Suprapubic skin (tissue), 4 donors: ENCODE measurements at regions not wholly inside any gene's neighbourhood (a gene's known extent, or its start where the extent isn't known, plus 50 kb on each side); places are given as distances from the start of the nearest gene placed in this dataset.

Experiments
- DNase-seq, 2 donors: peaks; one replicate each; pipeline ENCODE4 v3.0.0-alpha.2; 2019; ENCODE audit warnings: low spot score in 2 of 2
- H3K27ac ChIP-seq: fragments of 200-600 bp; sonication (generic); one replicate; pipeline ENCODE4 v1.5.1; 2019
- H3K27me3 ChIP-seq: fragments of 200-600 bp; sonication (generic); one replicate; pipeline ENCODE4 v1.5.1; 2019
- H3K36me3 ChIP-seq: fragments of 200-600 bp; sonication (generic); one replicate; pipeline ENCODE4 v1.5.1; 2019
- H3K4me1 ChIP-seq: fragments of 200-600 bp; sonication (generic); one replicate; pipeline ENCODE4 v1.5.1; 2019
- H3K4me3 ChIP-seq: fragments of 200-600 bp; sonication (generic); one replicate; pipeline ENCODE4 v1.5.1; 2019; ENCODE audit warnings: mild to moderate bottlenecking
- H3K9me3 ChIP-seq: fragments of 200-600 bp; sonication (generic); one replicate; pipeline ENCODE4 v1.5.1; 2019
- EP300 ChIP-seq: sonication (generic); formaldehyde crosslinking; IDR thresholded peaks from one replicate; pipeline ENCODE4 v1.6.1; 2017; ENCODE audit warnings: antibody characterized with exemption
- POLR2A ChIP-seq, 2 donors: fragments of 450-650 bp; IDR thresholded peaks; one replicate each; pipeline ENCODE4 v1.6.1; 2017; ENCODE audit warnings: antibody characterized with exemption in 2 of 2, mild to moderate bottlenecking in 2 of 2, moderate library complexity in 2 of 2
- POLR2AphosphoS5 ChIP-seq, 3 donors: sonication (generic); formaldehyde crosslinking; IDR thresholded peaks; one replicate each; pipeline ENCODE4 v1.6.1; 2017; ENCODE audit warnings: antibody characterized with exemption in 3 of 3
- WGBS: methylation state at CpG from one replicate; pipeline ENCODE4 v1.1.5; 2018; 5-methylcytosine and 5-hydroxymethylcytosine counted together
- TF ChIP-seq, protein P1 (sequence below), 2 donors: fragments of 200-600 bp in 1 of 2; fragments of 450-650 bp in 1 of 2; sonication (generic) in 1 of 2; IDR thresholded peaks; one replicate each; pipeline ENCODE4 v1.5.1; 2016 to 2019; ENCODE audit warnings: antibody characterized with exemption in 2 of 2, mild to moderate bottlenecking in 1 of 2, moderate library complexity in 1 of 2

DNA sequence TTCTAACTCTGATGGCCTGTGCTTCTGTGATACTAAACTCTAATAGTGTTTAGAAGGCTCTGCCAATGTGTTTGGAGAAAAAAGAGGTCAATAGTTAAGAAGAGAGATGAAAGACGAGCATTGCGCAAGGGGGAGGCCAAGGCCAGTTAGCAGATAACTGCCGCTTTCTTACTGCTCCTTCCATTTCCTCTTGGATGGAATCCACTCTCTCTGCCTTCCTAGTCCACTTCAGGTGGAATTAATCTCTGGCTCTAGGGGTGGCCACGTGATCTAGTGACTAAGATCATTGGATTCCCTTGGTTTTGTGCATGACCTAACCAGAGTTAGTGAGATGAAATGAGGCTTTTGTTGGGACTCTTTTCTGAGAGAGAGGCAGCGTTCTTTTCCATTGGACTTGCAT is 148.3 kb downstream of the ACTL8 start:
- Histone ChIP-seq H3K27me3 (peaks cover 41% of the 10 kb centered on the region), H3K4me3 (no peak overlapping the region), H3K27ac (no peak overlapping the region), H3K4me1 (no peaks in the 10 kb centered on the region), H3K9me3 (peaks cover 4% of the 10 kb centered on the region), H3K36me3 (no peaks in the 10 kb centered on the region)
- peak in 1 of 2 donors; percentile 1 for DNase-seq
- WGBS: 75% methylated on average over 5 of the region's 5 CpGs
- TF ChIP-seq POLR2A (IDR thresholded peaks at IDR 0.05) (no peak), EP300 (no peak), POLR2AphosphoS5 (IDR thresholded peaks at IDR 0.05) (no peak)
- TF ChIP-seq, protein P1, sequence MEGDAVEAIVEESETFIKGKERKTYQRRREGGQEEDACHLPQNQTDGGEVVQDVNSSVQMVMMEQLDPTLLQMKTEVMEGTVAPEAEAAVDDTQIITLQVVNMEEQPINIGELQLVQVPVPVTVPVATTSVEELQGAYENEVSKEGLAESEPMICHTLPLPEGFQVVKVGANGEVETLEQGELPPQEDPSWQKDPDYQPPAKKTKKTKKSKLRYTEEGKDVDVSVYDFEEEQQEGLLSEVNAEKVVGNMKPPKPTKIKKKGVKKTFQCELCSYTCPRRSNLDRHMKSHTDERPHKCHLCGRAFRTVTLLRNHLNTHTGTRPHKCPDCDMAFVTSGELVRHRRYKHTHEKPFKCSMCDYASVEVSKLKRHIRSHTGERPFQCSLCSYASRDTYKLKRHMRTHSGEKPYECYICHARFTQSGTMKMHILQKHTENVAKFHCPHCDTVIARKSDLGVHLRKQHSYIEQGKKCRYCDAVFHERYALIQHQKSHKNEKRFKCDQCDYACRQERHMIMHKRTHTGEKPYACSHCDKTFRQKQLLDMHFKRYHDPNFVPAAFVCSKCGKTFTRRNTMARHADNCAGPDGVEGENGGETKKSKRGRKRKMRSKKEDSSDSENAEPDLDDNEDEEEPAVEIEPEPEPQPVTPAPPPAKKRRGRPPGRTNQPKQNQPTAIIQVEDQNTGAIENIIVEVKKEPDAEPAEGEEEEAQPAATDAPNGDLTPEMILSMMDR (IDR thresholded peaks at IDR 0.05): no peak

DNA sequence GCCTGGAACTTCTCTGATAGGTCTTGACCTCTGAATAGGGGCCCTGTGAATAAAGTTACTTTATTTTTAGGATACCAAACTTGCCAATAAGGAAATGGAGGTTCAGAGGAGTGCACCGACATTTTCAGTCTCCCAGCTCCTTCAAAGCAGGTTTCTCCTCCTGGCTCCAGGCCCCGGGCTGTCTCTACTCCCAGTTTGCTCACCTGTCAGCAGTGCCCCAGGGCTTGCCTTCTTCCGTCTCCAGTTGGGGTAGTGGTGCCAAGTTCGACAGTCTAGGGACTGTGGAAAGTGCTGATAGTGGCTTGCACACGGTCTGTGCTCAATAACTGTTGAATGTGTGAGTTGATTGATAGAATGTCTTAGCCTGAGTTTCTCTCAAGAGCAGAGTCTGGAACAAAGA is 149.2 kb downstream of the ACTL8 start:
- Histone ChIP-seq H3K27me3 (peaks cover 46% of the 10 kb centered on the region), H3K27ac (no peak overlapping the region), H3K9me3 (peaks cover 4% of the 10 kb centered on the region), H3K4me1 (no peaks in the 10 kb centered on the region), H3K36me3 (no peaks in the 10 kb centered on the region), H3K4me3 (no peak overlapping the region)
- TF ChIP-seq POLR2A (IDR thresholded peaks at IDR 0.05) (no peak), POLR2AphosphoS5 (IDR thresholded peaks at IDR 0.05) (no peak), EP300 (no peak)
- TF ChIP-seq, protein P1 (IDR thresholded peaks at IDR 0.05): no peak
- peak in 1 of 2 donors; percentile 24 for DNase-seq
- 31% methylated on average over 5 of the region's 5 CpGs for WGBS

DNA sequence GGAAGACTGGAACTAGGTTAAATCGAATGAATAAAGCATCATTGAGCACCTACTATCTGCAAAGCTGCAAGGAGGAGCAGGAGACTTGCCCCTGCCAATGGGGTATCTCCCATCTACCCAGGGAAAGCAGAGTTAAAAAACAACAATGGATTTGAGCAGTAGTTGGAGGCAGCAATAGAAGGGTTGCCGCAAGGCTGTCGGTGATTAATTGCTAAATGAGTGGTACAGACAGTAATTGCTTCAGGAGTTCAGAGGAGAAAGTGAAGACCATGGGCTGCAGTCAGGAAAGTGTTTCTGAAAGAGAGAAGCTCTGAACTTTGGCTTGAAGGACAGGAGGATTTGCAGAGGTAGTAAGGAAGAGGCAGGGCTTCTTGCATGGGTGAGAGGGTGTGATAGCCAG is 152.9 kb downstream of the ACTL8 start:
- Histone ChIP-seq H3K27ac (no peak overlapping the region), H3K4me3 (no peak overlapping the region), H3K9me3 (peaks cover 4% of the 10 kb centered on the region), H3K36me3 (no peaks in the 10 kb centered on the region), H3K27me3 (peaks cover 67% of the 10 kb centered on the region), H3K4me1 (no peaks in the 10 kb centered on the region)
- DNase-seq: peak in 1 of 2 donors; percentile 2
- TF ChIP-seq POLR2A (IDR thresholded peaks at IDR 0.05) (no peak), EP300 (no peak), POLR2AphosphoS5 (IDR thresholded peaks at IDR 0.05) (no peak)
- TF ChIP-seq, protein P1 (IDR thresholded peaks at IDR 0.05): no peak
- WGBS: 41% methylated on average over 3 of the region's 3 CpGs

DNA sequence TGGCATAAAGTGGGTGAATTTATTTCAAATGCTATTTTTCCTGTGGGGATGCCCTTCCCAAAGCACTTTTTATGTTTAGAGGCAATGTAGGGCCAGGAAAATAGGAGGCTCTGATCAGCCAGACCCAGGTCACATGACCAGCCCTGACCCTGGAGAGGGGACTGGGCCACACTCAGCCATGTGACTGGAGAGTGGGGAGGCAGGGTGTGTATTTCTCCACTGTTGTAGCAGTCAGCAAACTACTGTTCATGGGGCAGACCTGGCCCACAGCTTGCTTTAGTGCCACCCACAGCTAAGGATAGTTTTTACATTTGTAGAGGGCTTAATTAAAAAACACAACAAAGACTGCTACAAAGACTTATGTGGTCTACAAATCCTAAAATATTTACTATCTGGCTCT is 153.8 kb downstream of the ACTL8 start:
- H3K27ac ChIP-seq: no peak overlapping the region
- no peak for TF ChIP-seq EP300
- no peak for TF ChIP-seq POLR2A (IDR thresholded peaks at IDR 0.05)
- TF ChIP-seq, protein P1 (IDR thresholded peaks at IDR 0.05): no peak
- no peak for TF ChIP-seq POLR2AphosphoS5 (IDR thresholded peaks at IDR 0.05)
- H3K27me3 ChIP-seq: peaks cover 77% of the 10 kb centered on the region
- H3K4me3 ChIP-seq: no peak overlapping the region
- H3K4me1 ChIP-seq: no peaks in the 10 kb centered on the region
- peaks cover 4% of the 10 kb centered on the region for H3K9me3 ChIP-seq
- DNase-seq: peak in 1 of 2 donors; percentile 48
- no peaks in the 10 kb centered on the region for H3K36me3 ChIP-seq

DNA sequence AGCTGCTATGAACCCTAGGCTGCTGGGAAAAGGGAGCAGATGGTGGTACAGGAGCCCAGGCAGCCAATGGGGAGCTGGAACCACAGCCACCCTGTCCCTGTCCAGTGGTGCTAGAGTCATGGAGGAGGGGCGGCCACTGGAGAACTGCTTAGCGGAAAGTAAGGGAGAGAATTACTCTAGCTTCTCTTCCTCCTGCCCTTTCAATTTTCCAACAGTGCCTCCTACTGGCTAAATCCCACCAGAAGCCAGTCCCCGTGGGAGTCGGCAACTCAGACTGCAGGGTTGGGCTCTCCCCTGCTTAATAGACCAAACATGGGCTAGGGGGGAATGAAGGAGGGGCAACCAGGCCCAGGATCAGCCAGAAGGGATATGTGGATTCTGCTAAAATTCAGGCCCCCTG is 154.5 kb downstream of the ACTL8 start:
- Histone ChIP-seq H3K4me3 (no peak overlapping the region), H3K36me3 (no peaks in the 10 kb centered on the region), H3K27ac (no peak overlapping the region), H3K4me1 (no peaks in the 10 kb centered on the region), H3K9me3 (peaks cover 4% of the 10 kb centered on the region), H3K27me3 (peaks cover 79% of the 10 kb centered on the region)
- WGBS: 19% methylated on average over 4 of the region's 4 CpGs
- peak in 1 of 2 donors; percentile 67 for DNase-seq
- TF ChIP-seq, protein P1 (IDR thresholded peaks at IDR 0.05): no peak
- TF ChIP-seq POLR2AphosphoS5 (IDR thresholded peaks at IDR 0.05) (no peak), POLR2A (IDR thresholded peaks at IDR 0.05) (no peak), EP300 (no peak)
